ENCODE measurements at regions not wholly inside any gene's neighbourhood (a gene's known extent, or its start where the extent isn't known, plus 50 kb on each side); places are given as distances from the start of the nearest gene placed in this dataset.
"Not testable (repeated sequence)": the region's sequence is repeated elsewhere in the genome, so short reads cannot be mapped to it uniquely, and the experiment has no call there.

DNA sequence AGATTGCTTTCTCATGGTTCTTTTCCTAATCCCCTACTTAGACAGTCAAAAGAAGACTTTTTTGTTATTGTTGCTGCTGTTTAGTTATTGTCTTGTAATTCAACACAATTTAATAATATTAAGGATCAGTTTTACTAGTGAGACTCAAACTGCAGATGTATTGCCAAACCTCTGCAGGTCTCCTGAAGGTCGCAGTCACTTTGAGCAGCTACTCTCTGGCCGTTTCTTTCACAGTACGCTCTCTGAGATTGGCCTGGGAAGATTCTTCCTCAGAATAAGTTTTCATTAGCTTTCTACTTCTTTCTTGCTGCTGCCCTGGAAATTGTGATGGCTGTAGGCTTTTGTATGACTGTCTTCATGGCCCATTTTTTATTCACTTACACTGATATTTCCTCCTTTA is 930.8 kb downstream of the QKI start:
- Mint-ChIP-seq H3K36me3 (ENCODE audit: unreplicated experiment) (no peaks in the 10 kb centered on the region), H3K27ac (ENCODE audit: unreplicated experiment) (no peak overlapping the region), H3K27me3 (ENCODE audit: unreplicated experiment) (no peaks in the 10 kb centered on the region), H3K4me3 (ENCODE audit: unreplicated experiment) (no peak overlapping the region), H3K9me3 (ENCODE audit: unreplicated experiment) (peaks cover 11% of the 10 kb centered on the region), H3K4me1 (ENCODE audit: unreplicated experiment) (no peaks in the 10 kb centered on the region)
- TF ChIP-seq, protein P1, sequence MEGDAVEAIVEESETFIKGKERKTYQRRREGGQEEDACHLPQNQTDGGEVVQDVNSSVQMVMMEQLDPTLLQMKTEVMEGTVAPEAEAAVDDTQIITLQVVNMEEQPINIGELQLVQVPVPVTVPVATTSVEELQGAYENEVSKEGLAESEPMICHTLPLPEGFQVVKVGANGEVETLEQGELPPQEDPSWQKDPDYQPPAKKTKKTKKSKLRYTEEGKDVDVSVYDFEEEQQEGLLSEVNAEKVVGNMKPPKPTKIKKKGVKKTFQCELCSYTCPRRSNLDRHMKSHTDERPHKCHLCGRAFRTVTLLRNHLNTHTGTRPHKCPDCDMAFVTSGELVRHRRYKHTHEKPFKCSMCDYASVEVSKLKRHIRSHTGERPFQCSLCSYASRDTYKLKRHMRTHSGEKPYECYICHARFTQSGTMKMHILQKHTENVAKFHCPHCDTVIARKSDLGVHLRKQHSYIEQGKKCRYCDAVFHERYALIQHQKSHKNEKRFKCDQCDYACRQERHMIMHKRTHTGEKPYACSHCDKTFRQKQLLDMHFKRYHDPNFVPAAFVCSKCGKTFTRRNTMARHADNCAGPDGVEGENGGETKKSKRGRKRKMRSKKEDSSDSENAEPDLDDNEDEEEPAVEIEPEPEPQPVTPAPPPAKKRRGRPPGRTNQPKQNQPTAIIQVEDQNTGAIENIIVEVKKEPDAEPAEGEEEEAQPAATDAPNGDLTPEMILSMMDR (IDR thresholded peaks at IDR 0.05), result no peak
- no peak for DNase-seq (ENCODE audit: extremely low spot score, unreplicated experiment)

- H3K36me3 Mint-ChIP-seq (ENCODE audit: unreplicated experiment), result no peaks in the 10 kb centered on the region
- peaks cover 11% of the 10 kb centered on the region for H3K9me3 Mint-ChIP-seq (ENCODE audit: unreplicated experiment)
- H3K27ac Mint-ChIP-seq (ENCODE audit: unreplicated experiment), result no peak overlapping the region
- no peaks in the 10 kb centered on the region for H3K27me3 Mint-ChIP-seq (ENCODE audit: unreplicated experiment)
- no peaks in the 10 kb centered on the region for H3K4me1 Mint-ChIP-seq (ENCODE audit: unreplicated experiment)
- no peak for DNase-seq (ENCODE audit: extremely low spot score, unreplicated experiment)
- no peak overlapping the region for H3K4me3 Mint-ChIP-seq (ENCODE audit: unreplicated experiment)
- TF ChIP-seq, protein P1 (IDR thresholded peaks at IDR 0.05), result no peak
These were observed 930.3 kb downstream of the QKI start for GRCh38 chr6:164344801-164345291.

DNA sequence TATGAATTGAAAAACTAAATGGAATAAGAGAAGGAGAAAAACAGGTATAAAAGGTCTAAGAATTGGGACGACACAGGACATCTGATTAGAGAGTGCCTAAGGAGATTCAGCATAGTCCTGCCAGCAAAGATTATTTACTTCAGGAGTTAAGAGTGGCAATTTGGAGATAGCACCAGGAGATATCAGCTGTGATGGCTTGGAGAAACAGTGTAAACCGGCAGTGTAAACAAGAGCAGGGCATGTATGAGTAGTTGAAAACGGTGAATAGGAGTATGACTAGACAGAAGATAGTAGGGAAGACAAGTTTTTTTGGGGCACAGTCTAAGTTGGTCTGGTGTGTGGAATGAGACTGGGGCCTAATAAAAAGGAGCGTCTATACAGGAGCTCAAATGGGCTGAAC is 924.9 kb downstream of the QKI start:
- H3K9me3 Mint-ChIP-seq (ENCODE audit: unreplicated experiment); H3K27ac Mint-ChIP-seq (ENCODE audit: unreplicated experiment); H3K36me3 Mint-ChIP-seq (ENCODE audit: unreplicated experiment); H3K4me3 Mint-ChIP-seq (ENCODE audit: unreplicated experiment); H3K27me3 Mint-ChIP-seq (ENCODE audit: unreplicated experiment); DNase-seq (ENCODE audit: extremely low spot score, unreplicated experiment); H3K4me1 Mint-ChIP-seq (ENCODE audit: unreplicated experiment): not testable (repeated sequence)

GRCh38 chr6:164337925-164338397 is 923.4 kb downstream of the QKI start:
- Mint-ChIP-seq H3K36me3 (ENCODE audit: unreplicated experiment) (no peaks in the 10 kb centered on the region), H3K27me3 (ENCODE audit: unreplicated experiment) (no peaks in the 10 kb centered on the region), H3K4me3 (ENCODE audit: unreplicated experiment) (no peak overlapping the region), H3K27ac (ENCODE audit: unreplicated experiment) (no peak overlapping the region), H3K9me3 (ENCODE audit: unreplicated experiment) (peaks cover 10% of the 10 kb centered on the region), H3K4me1 (ENCODE audit: unreplicated experiment) (no peaks in the 10 kb centered on the region)
- DNase-seq (ENCODE audit: extremely low spot score, unreplicated experiment), result no peak
- TF ChIP-seq, protein P1 (IDR thresholded peaks at IDR 0.05), result no peak

GRCh38 chr6:164337024-164337924 is 922.8 kb downstream of the QKI start:
- DNase-seq (ENCODE audit: extremely low spot score, unreplicated experiment), result no peak
- H3K4me1 Mint-ChIP-seq (ENCODE audit: unreplicated experiment), result no peaks in the 10 kb centered on the region
- H3K9me3 Mint-ChIP-seq (ENCODE audit: unreplicated experiment), result peaks cover 10% of the 10 kb centered on the region
- TF ChIP-seq, protein P1 (IDR thresholded peaks at IDR 0.05), result no peak
- no peak overlapping the region for H3K4me3 Mint-ChIP-seq (ENCODE audit: unreplicated experiment)
- H3K27me3 Mint-ChIP-seq (ENCODE audit: unreplicated experiment), result no peaks in the 10 kb centered on the region
- no peak overlapping the region for H3K27ac Mint-ChIP-seq (ENCODE audit: unreplicated experiment)
- H3K36me3 Mint-ChIP-seq (ENCODE audit: unreplicated experiment), result no peaks in the 10 kb centered on the region
